Neural progenitor cell (in vitro differentiated cells): ENCODE measurements at regions not wholly inside any gene's neighbourhood (a gene's known extent, or its start where the extent isn't known, plus 50 kb on each side); places are given as distances from the start of the nearest gene placed in this dataset.

Source experiments
- CTCF ChIP-seq: fragments of 200-600 bp; sonication (generic); IDR thresholded peaks from 2 replicates; pipeline ENCODE4 v1.5.1; 2017; ENCODE audit warnings: antibody characterized with exemption, mild to moderate bottlenecking
- EZH2 ChIP-seq: fragments of 200-600 bp; sonication (generic); IDR thresholded peaks from 2 replicates; pipeline ENCODE4 v1.6.1; 2017; ENCODE audit warnings: antibody characterized with exemption, mild to moderate bottlenecking, moderate library complexity
- EZH2phosphoT487 ChIP-seq: fragments of 200-600 bp; sonication (generic); IDR thresholded peaks from 2 replicates; pipeline ENCODE4 v1.6.1; 2017; ENCODE audit warnings: antibody characterized with exemption

GRCh38 chr3:115486880-115487279 lies 136.4 kb upstream of the GAP43 start:
- no peak for TF ChIP-seq CTCF
- no peak for TF ChIP-seq EZH2phosphoT487
- TF ChIP-seq EZH2 = no peak
